Islet precursor cell (in vitro differentiated cells): ENCODE measurements at regions not wholly inside any gene's neighbourhood (a gene's known extent, or its start where the extent isn't known, plus 50 kb on each side); places are given as distances from the start of the nearest gene placed in this dataset.

Experiments
- DNase-seq: peaks from one replicate; pipeline ENCODE4 v3.0.0-alpha.2; 2018

DNA sequence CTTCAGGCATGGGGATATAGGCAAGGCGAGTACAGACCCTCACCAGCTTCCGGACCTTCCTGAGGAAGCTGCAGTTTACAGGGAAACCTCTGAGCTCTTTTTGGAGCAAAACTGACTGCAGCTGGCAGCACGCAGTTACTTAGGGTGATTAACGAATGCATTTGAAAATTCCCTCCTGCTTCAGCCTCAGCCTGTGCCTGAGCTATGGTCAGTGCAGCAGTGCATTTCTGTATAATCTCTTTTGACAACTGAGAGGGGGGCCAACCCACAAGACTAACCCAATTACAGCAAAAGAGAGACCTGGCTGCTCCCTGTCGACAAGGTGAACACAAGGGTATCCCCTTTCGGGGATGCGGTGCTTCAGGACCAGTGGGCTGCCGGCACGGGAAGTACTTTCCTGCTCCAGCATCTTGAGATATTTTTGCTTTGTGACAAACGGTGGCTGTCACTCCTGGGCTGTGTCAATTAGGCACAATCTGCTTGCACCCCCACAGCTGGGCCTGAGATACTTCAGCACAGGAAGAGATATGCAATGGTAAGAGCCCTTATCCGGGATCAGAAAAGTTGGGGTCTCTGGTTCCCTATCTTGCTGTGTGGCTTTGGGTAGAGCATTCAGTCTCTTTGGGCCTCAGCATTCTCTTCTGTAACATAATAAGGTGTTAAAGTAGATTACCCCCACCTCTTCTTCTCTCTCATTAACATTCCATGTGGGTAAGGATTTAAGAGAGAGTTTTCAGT, 141.0 kb downstream of the TMEM17 start:
- no peak for DNase-seq

DNA sequence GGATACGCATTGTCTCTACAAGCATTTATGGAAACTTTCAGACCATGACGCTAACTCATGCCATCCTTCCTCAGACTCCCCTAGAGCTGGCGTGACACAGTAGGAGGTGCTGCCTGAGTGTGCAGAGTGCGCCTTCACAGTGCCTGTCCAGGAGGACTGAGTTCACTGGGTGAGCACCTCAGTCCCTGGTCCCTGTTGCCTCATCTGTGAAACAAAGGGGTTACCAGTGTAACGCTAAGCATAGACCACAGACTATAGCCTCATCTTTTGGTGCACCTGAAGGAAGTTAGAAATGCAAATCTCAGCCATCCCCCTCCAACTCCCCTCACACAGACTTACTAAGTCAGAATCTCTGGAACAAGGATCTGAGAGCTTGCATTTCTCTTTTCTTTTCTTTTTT, 142.8 kb downstream of the TMEM17 start:
- DNase-seq, result no peak

GRCh38 chr2:62362561-62362960, 143.4 kb downstream of the TMEM17 start:
- DNase-seq, result peak; percentile 76

DNA sequence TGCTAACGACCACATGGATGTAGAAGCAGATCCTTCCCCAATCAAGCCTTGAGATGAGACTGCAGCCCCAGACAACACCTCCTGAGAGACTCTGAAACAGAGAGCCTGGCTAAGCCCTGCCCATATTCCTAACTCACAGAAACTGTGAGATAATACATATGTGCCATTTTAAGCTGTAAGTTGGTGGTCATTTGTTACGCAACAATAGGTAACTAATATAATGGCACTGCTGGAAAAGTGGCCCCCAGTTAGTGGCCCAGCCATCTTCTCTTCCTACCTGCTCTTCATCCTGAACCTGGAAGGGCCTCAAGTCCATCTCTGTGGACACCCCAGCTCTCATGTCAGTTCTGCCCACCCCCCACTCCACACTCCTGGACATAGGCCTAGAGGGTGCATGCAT, 144.0 kb downstream of the TMEM17 start:
- DNase-seq, result no peak

- DNase-seq, result no peak
Measured at GRCh38 chr2:62354771-62355561, 151.0 kb downstream of the TMEM17 start.

DNA sequence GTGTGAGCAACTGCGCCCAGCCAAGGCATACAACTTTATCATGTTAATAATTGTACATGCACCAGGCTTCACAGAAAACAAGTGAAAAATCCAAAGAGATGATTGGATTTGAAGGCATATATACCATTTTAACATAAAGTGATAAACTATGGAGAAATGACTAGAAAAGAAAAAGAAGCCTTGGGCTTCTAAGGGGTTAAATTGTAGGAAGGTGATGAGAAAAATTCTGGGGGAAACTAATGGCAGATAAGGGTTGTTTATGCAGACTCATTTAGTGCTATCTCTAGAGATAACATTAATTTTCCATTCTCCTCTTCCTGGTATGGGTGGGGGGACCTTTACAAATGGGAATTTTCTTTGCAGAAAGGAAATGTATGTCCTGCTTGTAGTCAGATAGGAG, 154.0 kb downstream of the TMEM17 start:
- DNase-seq, result no peak

DNA sequence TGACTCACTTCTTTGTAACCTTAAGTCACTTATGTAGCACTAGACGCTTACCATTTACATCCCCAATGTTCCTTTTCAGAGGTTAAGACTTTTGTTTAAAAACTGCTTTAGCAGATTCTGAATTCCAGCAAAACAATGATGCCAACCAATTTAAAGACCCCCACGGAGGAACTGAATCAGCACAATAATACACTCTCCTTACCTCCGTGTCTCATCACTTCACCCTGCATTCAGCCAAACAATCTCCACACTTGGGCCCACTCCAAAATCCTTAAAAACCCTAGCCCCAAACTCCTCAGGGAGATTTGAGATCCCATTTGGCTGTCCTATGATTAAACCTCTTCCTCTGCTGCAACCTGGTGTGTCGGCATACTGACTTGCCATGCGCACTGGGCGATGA, 153.9 kb downstream of the B3GNT2 start:
- DNase-seq, result no peak

DNA sequence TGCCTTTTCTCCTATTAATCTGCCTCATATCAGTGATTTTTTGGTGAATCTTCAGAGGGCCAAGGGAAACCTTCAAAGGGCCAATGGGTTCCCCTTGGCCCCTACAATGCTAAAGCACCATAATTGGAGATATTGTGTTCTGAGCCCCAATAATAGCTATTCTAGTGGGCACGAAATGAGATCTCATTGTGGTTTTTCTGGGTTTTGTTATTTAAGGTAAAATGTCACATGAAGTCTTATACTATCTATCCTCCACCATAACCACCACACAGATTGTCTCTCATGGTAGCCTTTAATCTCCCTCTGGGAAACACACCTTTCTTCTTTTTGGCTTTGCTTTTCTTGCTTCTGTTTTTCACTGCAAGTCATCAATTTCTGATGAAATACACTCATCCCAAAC, 152.8 kb downstream of the B3GNT2 start:
- no peak for DNase-seq

DNA sequence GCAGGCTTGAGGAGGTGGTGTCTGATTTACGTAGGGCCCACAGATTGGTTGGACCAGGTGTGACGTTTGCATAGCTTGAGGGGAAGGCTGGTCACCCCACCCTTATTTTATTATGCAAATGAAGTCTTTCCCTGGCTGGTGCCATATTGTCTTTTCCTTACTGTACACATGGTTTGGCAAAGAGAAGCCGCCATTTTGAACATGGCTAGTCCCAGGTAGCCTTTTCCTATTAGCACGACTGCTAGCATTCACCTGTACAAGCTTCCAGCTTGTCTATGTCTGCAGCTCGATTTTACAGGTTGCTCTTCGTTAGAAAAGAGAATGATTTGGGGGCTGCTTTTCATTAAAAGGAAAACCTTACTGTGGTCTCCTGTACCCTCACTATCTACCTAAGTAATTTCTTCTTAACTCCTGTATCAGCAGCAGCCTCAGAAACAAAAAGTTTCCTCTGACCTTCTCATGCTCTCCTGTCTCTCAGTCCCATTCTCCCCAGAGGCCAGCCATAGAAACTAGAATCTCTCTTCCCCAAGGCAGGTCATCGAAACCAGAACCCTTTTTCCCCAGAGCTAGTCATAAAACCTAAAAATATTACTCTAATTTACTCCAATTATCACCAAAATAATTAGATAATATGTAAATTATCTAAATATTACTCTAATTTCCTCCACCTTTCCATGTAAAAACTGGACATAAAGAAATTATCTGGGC, 151.8 kb downstream of the B3GNT2 start:
- no peak for DNase-seq

DNA sequence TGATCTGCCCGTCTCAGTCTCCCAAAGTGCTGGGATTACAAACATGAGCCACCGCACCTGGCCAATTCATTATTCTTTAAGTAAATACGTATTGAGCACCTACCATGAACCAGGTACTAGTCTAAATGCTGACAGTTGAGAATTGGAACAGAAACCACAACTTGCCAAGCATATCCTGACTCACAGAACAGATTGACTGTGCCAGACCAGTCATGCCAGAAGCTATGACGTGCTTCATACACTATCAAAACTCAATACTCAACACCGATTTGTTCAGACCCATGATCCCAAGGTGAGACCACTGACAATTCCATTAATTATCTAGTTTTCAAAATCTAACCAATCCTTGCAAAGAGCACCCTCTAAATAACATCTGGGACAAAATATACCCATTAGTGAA, 148.6 kb downstream of the B3GNT2 start:
- DNase-seq, result no peak

- no peak for DNase-seq
Measured at GRCh38 chr2:62343636-62344337, 147.9 kb downstream of the B3GNT2 start.

DNA sequence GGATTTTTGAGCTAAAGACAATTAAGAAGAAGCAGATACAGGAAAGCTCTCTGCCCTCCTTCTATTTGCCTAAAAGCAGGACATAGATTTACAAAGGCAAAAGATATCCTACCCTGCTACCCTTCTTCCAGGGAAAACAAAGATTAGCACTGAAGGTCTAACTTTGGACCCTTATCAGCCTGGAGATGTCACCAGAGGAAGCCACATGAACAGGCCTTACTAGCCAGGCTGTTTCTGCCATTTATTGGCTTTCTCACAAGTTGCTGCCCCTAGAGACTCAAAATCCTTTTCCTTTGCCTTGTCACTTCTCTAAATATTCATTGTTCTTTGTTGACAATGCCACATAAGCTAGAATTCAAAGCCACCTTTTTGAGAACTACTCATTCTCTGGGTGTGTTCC, 147.3 kb downstream of the B3GNT2 start:
- no peak for DNase-seq

DNA sequence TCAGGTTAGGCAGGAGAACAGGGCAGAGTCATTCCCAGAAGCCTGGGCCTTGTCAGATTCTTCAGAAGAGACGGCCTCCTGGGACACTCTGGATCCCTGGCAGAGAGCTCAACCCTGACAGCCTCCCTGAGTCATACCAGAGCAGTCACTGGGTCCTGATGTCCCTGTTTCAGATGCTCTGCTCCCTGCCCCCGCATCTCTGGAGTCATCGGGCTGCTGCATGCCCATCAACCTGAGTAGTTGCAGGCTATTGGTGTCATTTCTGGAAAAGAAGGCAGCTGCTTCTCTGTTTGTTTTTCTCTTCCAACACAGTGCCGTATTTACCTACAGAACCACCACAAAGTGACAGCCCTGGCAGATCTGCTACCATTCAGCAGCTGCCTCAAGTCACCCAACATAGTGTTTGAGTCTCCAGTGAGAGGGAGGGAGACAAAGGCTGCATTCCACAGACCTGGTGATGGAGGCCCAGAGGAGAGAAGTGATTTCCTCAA, 145.1 kb downstream of the B3GNT2 start:
- DNase-seq, result peak; percentile 98

GRCh38 chr2:62339837-62340236, 143.9 kb downstream of the B3GNT2 start:
- no peak for DNase-seq

DNA sequence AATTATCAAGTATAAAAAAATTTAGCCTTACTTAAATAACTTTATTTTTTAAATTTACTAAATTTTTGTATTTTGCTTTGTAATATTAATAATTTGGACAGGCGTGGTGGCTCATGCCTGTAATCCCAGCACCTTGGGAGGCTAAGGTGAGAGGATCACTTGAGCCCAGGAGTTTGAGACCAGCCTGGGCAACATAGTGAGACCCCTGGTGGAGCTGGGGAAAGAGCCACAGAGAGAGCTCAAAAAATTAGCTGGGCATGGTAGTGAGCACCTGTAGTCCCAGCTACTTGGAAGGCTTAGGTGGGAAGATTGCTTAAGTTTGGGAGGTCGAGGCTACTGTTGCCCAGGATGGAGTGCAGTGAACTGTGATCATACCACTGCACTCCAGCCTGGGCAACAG, 143.5 kb downstream of the B3GNT2 start:
- DNase-seq, result no peak

GRCh38 chr2:62338111-62338510, 142.2 kb downstream of the B3GNT2 start:
- DNase-seq, result no peak

DNA sequence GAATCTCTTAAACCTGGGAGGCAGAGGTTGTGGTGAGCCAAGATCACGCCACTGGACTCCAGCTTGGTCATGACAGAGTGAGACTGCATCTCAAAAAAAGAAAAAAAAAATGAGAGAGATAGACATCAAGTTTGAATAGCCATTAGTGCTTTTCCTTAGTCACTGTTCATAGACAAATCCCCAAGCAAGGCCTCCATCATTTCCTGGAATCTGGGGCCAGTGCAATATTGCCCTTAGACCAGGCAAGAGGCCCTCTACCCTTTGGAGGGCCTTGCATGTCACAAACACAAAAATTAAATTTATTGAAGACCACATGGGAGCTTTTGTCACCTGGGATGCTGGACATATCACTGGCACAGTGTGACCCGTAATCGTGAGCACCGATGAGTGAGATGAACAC, 141.5 kb downstream of the B3GNT2 start:
- DNase-seq, result no peak

GRCh38 chr2:62335612-62336011, 139.7 kb downstream of the B3GNT2 start:
- DNase-seq, result no peak

DNA sequence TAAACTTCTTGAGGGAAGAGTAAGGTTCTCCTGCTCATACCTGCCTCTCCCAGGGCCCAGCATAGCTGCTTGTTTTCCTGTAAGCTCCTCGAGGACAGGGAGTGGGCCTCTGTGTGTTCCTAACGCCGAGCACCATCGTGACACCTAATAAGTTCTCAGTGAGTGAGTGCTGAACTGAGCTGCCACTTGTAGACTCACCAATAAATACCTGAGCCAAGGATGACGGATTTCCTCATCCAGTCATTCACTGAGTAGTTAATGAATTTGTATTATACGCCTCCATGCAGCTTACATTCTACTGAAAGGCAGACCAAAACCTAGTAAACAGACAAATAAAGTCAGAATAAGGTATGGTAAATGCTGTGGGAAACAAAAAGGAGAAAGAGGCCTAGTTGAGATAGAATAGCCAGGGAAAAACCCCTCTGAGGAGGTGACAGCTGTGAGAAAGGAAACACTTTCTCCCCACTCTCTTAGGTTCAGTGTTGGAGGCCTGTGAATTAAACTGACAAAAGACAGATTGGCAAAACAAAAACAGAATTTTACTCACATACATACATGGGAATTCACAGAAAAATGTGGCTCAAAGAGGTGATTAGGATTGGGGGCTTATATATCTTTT, 138.6 kb downstream of the B3GNT2 start:
- no peak for DNase-seq

- DNase-seq, result no peak
Measured at GRCh38 chr2:62334009-62334408, 138.1 kb downstream of the B3GNT2 start.

- no peak for DNase-seq
Measured at GRCh38 chr2:62330959-62331358, 135.0 kb downstream of the B3GNT2 start.

DNA sequence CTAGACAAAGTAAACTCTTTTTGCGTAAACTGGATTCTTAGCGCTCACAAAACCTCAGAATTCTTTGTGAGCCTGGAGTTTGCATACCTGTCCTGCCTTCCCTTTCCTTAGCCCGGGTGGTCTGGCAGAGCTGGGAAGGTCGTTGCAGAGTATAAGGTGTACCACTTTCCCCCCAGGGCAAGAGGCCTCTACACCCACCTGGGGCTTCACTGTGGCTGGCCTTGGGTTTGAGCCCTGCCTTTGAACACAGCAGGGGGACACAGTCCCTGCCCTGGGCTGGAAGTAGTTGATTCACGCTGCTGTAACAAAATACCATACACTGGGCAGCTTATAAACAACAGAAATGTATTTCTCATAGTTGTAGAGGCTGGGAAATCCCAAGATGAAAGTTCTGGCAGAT, 133.9 kb downstream of the B3GNT2 start:
- no peak for DNase-seq

- DNase-seq, result no peak
Measured at GRCh38 chr2:62326735-62327134, 130.8 kb downstream of the B3GNT2 start.
